ENCODE measurements at regions not wholly inside any gene's neighbourhood (a gene's known extent, or its start where the extent isn't known, plus 50 kb on each side); places are given as distances from the start of the nearest gene placed in this dataset.

- no peak for DNase-seq (ENCODE audit: low read depth, low spot score)
Measured at GRCh38 chr1:39085174-39085573, 59.0 kb downstream of the NDUFS5 start.

GRCh38 chr1:39086386-39086785 lies 60.2 kb downstream of the NDUFS5 start:
- no peak for DNase-seq (ENCODE audit: low read depth, low spot score)

- DNase-seq (ENCODE audit: low read depth, low spot score): no peak
Measured at GRCh38 chr1:39086865-39087409, 60.8 kb downstream of the NDUFS5 start.

- no peak for DNase-seq (ENCODE audit: low read depth, low spot score)
Measured at GRCh38 chr1:39087435-39087834, 61.3 kb downstream of the NDUFS5 start.

GRCh38 chr1:39088658-39089057 lies 62.5 kb downstream of the NDUFS5 start:
- no peak for DNase-seq (ENCODE audit: low read depth, low spot score)

GRCh38 chr1:39089931-39090521 lies 63.9 kb downstream of the NDUFS5 start:
- no peak for DNase-seq (ENCODE audit: low read depth, low spot score)

- DNase-seq (ENCODE audit: low read depth, low spot score): no peak
Measured at GRCh38 chr1:39090757-39091380, 64.7 kb downstream of the NDUFS5 start.

- DNase-seq (ENCODE audit: low read depth, low spot score): no peak
Measured at GRCh38 chr1:39091845-39092645, 65.9 kb downstream of the NDUFS5 start.

GRCh38 chr1:39094685-39095084 lies 68.5 kb downstream of the NDUFS5 start:
- DNase-seq (ENCODE audit: low read depth, low spot score): no peak

GRCh38 chr1:39098546-39099250 lies 72.5 kb downstream of the NDUFS5 start:
- peak; percentile 31 for DNase-seq (ENCODE audit: low read depth, low spot score)

GRCh38 chr1:39102537-39103327 lies 76.6 kb downstream of the NDUFS5 start:
- DNase-seq (ENCODE audit: low read depth, low spot score): no peak

- DNase-seq (ENCODE audit: low read depth, low spot score): no peak
Measured at GRCh38 chr1:39103328-39104157, 77.4 kb downstream of the NDUFS5 start.

GRCh38 chr1:39104158-39105060 lies 78.3 kb downstream of the NDUFS5 start:
- no peak for DNase-seq (ENCODE audit: low read depth, low spot score)

- no peak for DNase-seq (ENCODE audit: low read depth, low spot score)
Measured at GRCh38 chr1:39105061-39105840, 79.1 kb downstream of the NDUFS5 start.

- no peak for DNase-seq (ENCODE audit: low read depth, low spot score)
Measured at GRCh38 chr1:39105841-39106765, 80.0 kb downstream of the NDUFS5 start.

- no peak for DNase-seq (ENCODE audit: low read depth, low spot score)
Measured at GRCh38 chr1:39106801-39107327, 80.7 kb downstream of the NDUFS5 start.
